GM23248 (cell line): ENCODE measurements at regions not wholly inside any gene's neighbourhood (a gene's known extent, or its start where the extent isn't known, plus 50 kb on each side); places are given as distances from the start of the nearest gene placed in this dataset.

ENCODE experiments used
- DNase-seq: peaks from one replicate; pipeline ENCODE4 v3.0.0-alpha.2; 2015
- H2AFZ ChIP-seq: fragments of 200-600 bp; sonication (generic); 2 replicates; pipeline ENCODE4 v1.6.1; 2016; ENCODE audit warnings: antibody characterized with exemption
- H3F3A ChIP-seq: fragments of 200-600 bp; sonication (generic); 2 replicates; pipeline ENCODE4 v1.6.1; 2016; ENCODE audit warnings: mild to moderate bottlenecking, antibody characterized with exemption, mixed run types; ENCODE audit not compliant: insufficient read depth
- H3K27ac ChIP-seq: fragments of 200-600 bp; sonication (generic); 2 replicates; pipeline ENCODE4 v1.5.1; 2016; ENCODE audit warnings: mild to moderate bottlenecking
- H3K27me3 ChIP-seq: fragments of 200-600 bp; sonication (generic); replicated peaks from 2 replicates; pipeline ENCODE4 v1.6.1; 2016; ENCODE audit warnings: mild to moderate bottlenecking; ENCODE audit not compliant: insufficient read depth
- H3K36me3 ChIP-seq: fragments of 200-600 bp; sonication (generic); 2 replicates; pipeline ENCODE4 v1.6.1; 2016; ENCODE audit warnings: low read depth, mild to moderate bottlenecking
- H3K4me1 ChIP-seq: fragments of 200-600 bp; sonication (generic); 2 replicates; pipeline ENCODE4 v1.6.1; 2016; ENCODE audit warnings: mild to moderate bottlenecking; ENCODE audit not compliant: insufficient read depth
- H3K4me2 ChIP-seq: fragments of 200-600 bp; sonication (generic); one replicate; pipeline ENCODE4 v1.6.1; 2016; ENCODE audit warnings: mild to moderate bottlenecking; ENCODE audit not compliant: unreplicated experiment
- H3K4me3 ChIP-seq: fragments of 200-600 bp; sonication (generic); 2 replicates; pipeline ENCODE4 v1.5.1; 2016; ENCODE audit warnings: mild to moderate bottlenecking
- H3K79me2 ChIP-seq: fragments of 200-600 bp; sonication (generic); 2 replicates; pipeline ENCODE4 v1.6.1; 2016; ENCODE audit warnings: mild to moderate bottlenecking; ENCODE audit not compliant: insufficient read depth
- H3K9ac ChIP-seq: fragments of 200-600 bp; sonication (generic); 2 replicates; pipeline ENCODE4 v1.6.1; 2016; ENCODE audit warnings: mild to moderate bottlenecking
- H3K9me2 ChIP-seq: fragments of 200-600 bp; sonication (generic); 2 replicates; pipeline ENCODE4 v1.6.1; 2016; ENCODE audit warnings: mixed run types, mild to moderate bottlenecking, moderate library complexity; ENCODE audit not compliant: insufficient read depth
- H3K9me3 ChIP-seq: fragments of 200-600 bp; sonication (generic); one replicate; pipeline ENCODE4 v1.6.1; 2017; ENCODE audit warnings: low read depth
- H4K20me1 ChIP-seq: fragments of 200-600 bp; sonication (generic); 2 replicates; pipeline ENCODE4 v1.6.0; 2016; ENCODE audit not compliant: insufficient read depth
- EZH2 ChIP-seq: fragments of 200-600 bp; sonication (generic); IDR thresholded peaks from 2 replicates; pipeline ENCODE4 v1.6.1; 2018; ENCODE audit warnings: antibody characterized with exemption, mild to moderate bottlenecking; ENCODE audit not compliant: insufficient read depth, poor library complexity, severe bottlenecking
- EZH2phosphoT487 ChIP-seq: fragments of 200-600 bp; sonication (generic); IDR thresholded peaks from 2 replicates; pipeline ENCODE4 v1.6.1; 2018; ENCODE audit warnings: antibody characterized with exemption, moderate library complexity, mild to moderate bottlenecking, low read depth; ENCODE audit not compliant: insufficient read depth
- WGBS, 2 experiments: methylation state at CpG; one replicate each; pipeline ENCODE4 v1.1.6; 2015 to 2017; ENCODE audit warnings: low lambda C conversion rate in 2 of 2, low coverage in 1 of 2; ENCODE audit errors: missing lambda C conversion rate in 2 of 2; 5-methylcytosine and 5-hydroxymethylcytosine counted together
- in situ Hi-C: fragments of 300-500 bp; cut with MboI; formaldehyde crosslinking; loops from 2 replicates; pipeline ENCODE4 v1.15.0; 2020

DNA sequence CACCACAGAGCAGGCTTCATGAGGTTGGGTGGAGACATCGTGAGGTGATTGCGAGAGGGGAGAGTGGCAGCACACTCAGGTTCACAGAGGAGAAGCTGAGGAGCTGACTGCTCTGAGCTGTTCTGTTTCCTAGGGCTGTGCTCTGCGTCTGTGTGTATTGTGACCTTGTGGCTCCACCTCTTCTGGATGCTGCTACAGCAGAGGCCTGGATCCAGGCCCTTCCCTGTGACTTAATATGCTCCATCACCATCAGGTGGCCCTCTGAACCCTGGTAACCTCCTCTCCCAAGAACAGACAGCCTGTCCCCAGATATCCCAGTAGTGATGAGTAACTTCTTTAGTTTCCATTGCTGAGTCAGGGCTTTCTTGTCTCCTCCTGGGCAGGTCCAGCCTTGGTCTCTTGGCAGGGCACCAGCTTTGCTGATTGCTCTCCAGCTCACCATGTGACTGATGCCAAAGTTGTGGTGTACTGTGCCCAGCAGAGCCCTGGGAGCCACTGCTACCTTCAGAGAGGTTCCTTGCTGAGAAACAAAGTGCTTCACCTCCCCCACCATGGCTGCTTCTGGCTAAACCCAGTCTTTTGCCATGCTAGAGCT, 212.8 kb upstream of the CHD1 start:
- Histone ChIP-seq H3K4me2 (no peak overlapping the region), H3K27me3 (no peaks in the 10 kb centered on the region), H2AFZ (no peak overlapping the region), H3K9me2 (no peaks in the 10 kb centered on the region), H3K9ac (no peak overlapping the region), H4K20me1 (no peaks in the 10 kb centered on the region), H3F3A (no peaks in the 10 kb centered on the region), H3K36me3 (no peaks in the 10 kb centered on the region), H3K4me3 (no peak overlapping the region), H3K4me1 (no peaks in the 10 kb centered on the region), H3K79me2 (no peaks in the 10 kb centered on the region), H3K27ac (no peak overlapping the region), H3K9me3 (no peaks in the 10 kb centered on the region)
- WGBS, 2 experiments, result 28% methylated on average over 3 of the region's 3 CpGs
- no peak for TF ChIP-seq EZH2phosphoT487
- TF ChIP-seq EZH2, result no peak
- in situ Hi-C loops, result no loop called here
- DNase-seq, result peak; percentile 8

DNA sequence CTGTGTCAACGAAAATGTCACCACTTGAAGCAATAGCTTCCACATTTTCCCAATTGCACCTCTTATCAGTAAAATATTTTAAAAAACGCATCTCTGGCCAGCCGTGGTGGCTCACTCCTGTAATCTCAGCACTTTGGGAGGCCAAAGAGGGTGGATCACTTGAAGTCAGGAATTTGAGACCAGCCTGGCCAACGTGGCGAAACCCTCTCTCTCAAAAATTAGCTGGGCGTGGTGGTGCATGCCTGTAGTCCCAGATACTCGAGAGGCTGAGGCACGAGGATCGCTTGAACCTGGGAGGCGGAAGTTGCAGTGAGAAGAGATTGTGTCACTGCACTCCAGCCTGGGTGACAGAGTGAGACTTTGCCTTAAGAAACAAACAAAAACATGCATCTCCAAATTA, 210.1 kb upstream of the CHD1 start:
- Histone ChIP-seq H3K4me3 (no peak overlapping the region), H3K36me3 (no peaks in the 10 kb centered on the region), H3K9me2 (no peaks in the 10 kb centered on the region), H3K4me1 (no peaks in the 10 kb centered on the region), H3K79me2 (no peaks in the 10 kb centered on the region), H3K9ac (no peak overlapping the region), H3K27me3 (no peaks in the 10 kb centered on the region), H3F3A (no peaks in the 10 kb centered on the region), H3K4me2 (no peak overlapping the region), H3K27ac (no peak overlapping the region), H4K20me1 (no peaks in the 10 kb centered on the region), H2AFZ (no peak overlapping the region), H3K9me3 (no peaks in the 10 kb centered on the region)
- no peak for DNase-seq
- in situ Hi-C loops, result no loop called here
- 36 to 44% methylated on average over 10 of the region's 10 CpGs for WGBS, 2 experiments
- no peak for TF ChIP-seq EZH2
- TF ChIP-seq EZH2phosphoT487, result no peak

DNA sequence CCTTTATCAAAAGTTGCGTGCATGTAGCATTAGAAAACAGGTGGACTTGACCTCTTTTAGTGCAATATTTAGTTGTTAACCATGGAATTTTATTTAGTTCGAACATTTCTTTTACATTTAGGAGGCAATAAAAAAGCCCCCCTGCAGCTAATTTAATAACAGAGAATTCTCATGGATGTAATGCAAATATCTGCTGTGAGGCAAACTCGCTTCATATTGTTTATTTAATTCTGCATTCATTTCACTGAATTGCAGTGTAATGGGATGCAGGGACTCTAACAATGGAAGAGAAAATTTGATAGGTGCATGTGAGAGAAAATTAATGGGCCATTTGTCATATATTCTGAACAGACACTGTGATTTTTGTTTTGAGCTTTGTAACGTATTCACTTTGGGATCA, 205.1 kb upstream of the CHD1 start:
- no peak for TF ChIP-seq EZH2
- no peak for TF ChIP-seq EZH2phosphoT487
- no peak for DNase-seq
- H3K36me3 ChIP-seq, result no peaks in the 10 kb centered on the region
- no peak overlapping the region for H3K4me2 ChIP-seq
- no peak overlapping the region for H3K9ac ChIP-seq
- H3K9me2 ChIP-seq, result no peaks in the 10 kb centered on the region
- H3F3A ChIP-seq, result no peaks in the 10 kb centered on the region
- H3K79me2 ChIP-seq, result no peaks in the 10 kb centered on the region
- no peak overlapping the region for H2AFZ ChIP-seq
- H3K9me3 ChIP-seq, result no peaks in the 10 kb centered on the region
- no peaks in the 10 kb centered on the region for H4K20me1 ChIP-seq
- no peak overlapping the region for H3K27ac ChIP-seq
- H3K4me1 ChIP-seq, result no peaks in the 10 kb centered on the region
- WGBS, 2 experiments, result 30% methylated on average over 4 of the region's 4 CpGs
- H3K27me3 ChIP-seq, result no peaks in the 10 kb centered on the region
- in situ Hi-C loops, result no loop called here
- H3K4me3 ChIP-seq, result no peak overlapping the region

DNA sequence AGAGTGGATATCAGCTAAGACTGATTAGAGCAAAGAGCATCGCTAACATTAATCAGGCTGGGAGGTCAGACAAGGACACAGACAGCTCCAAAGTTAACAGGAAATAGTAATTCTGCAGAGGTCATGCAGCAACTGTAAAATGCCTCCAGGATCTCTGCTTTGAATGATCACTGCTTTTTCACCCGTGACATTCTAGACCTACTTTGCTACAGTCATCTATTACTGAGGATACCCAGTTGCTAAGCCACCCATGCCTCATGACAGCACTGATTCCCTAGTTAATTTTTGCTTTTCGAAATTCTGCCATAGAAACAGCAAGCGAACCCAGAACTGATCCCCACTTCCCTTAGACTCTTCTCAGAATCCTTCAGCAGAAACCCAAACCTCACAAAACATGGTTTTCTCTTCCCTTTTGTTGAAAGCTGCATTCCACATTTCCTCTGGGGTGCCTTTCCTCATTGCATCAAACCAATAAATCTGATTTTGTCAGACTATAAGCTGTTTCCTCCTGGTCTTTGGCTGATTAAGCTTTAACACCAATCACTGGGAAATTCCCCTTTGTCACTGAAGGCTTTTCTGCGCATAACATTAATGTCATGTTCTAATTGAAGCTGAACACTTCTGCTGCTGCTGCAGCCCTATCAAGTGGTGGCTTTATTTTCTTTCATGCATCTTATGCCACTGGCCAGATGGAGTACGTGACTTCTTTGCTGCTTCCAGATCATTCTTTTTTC, 201.1 kb upstream of the CHD1 start:
- DNase-seq, result no peak
- no peak overlapping the region for H3K4me3 ChIP-seq
- no peaks in the 10 kb centered on the region for H3K4me1 ChIP-seq
- no peak for TF ChIP-seq EZH2
- TF ChIP-seq EZH2phosphoT487, result no peak
- WGBS, 2 experiments, result 38 to 40% methylated on average over 6 of the region's 6 CpGs
- H3F3A ChIP-seq, result no peaks in the 10 kb centered on the region
- H3K9me2 ChIP-seq, result no peaks in the 10 kb centered on the region
- no peak overlapping the region for H3K9ac ChIP-seq
- H3K27ac ChIP-seq, result no peak overlapping the region
- no peak overlapping the region for H3K4me2 ChIP-seq
- no peaks in the 10 kb centered on the region for H3K36me3 ChIP-seq
- in situ Hi-C loops, result no loop called here
- H2AFZ ChIP-seq, result no peak overlapping the region
- no peaks in the 10 kb centered on the region for H3K79me2 ChIP-seq
- no peaks in the 10 kb centered on the region for H3K9me3 ChIP-seq
- no peaks in the 10 kb centered on the region for H4K20me1 ChIP-seq
- no peaks in the 10 kb centered on the region for H3K27me3 ChIP-seq
